DOHH2 (cell line): ENCODE measurements at regions not wholly inside any gene's neighbourhood (a gene's known extent, or its start where the extent isn't known, plus 50 kb on each side); places are given as distances from the start of the nearest gene placed in this dataset.

Experiments used
- EZH2phosphoT487 ChIP-seq: fragments of 200-600 bp; sonication (generic); IDR thresholded peaks from 2 replicates; pipeline ENCODE4 v1.6.1; 2017; ENCODE audit warnings: borderline replicate concordance, mild to moderate bottlenecking, antibody characterized with exemption, low read length, moderate library complexity, mixed read lengths
- TF ChIP-seq, protein P1 (sequence below): fragments of 200-600 bp; sonication (generic); IDR thresholded peaks from one replicate; pipeline ENCODE4 v1.5.1; 2014; ENCODE audit warnings: antibody characterized with exemption, mild to moderate bottlenecking, low read depth, low read length; ENCODE audit not compliant: poor library complexity, severe bottlenecking

DNA sequence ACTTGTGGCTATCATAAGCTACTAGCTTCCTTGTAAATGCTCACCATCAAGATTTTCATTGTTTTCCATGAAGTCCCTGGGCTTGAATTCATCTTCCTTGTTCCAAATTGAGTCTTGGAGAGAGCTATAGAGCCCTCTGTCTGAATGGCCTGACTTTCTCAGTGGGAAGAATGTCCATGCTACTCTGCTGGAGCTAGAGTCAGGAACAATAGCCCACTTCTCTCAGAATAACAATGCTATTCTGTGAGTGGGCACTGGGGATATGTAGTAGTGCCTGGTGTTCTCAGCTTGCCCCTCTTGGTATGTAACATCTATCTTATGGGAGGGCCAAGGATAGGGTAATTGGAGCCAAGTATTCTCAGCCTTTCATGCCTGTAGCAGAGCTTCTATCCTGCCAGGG, 127.6 kb upstream of the TRHDE start:
- TF ChIP-seq, protein P1, sequence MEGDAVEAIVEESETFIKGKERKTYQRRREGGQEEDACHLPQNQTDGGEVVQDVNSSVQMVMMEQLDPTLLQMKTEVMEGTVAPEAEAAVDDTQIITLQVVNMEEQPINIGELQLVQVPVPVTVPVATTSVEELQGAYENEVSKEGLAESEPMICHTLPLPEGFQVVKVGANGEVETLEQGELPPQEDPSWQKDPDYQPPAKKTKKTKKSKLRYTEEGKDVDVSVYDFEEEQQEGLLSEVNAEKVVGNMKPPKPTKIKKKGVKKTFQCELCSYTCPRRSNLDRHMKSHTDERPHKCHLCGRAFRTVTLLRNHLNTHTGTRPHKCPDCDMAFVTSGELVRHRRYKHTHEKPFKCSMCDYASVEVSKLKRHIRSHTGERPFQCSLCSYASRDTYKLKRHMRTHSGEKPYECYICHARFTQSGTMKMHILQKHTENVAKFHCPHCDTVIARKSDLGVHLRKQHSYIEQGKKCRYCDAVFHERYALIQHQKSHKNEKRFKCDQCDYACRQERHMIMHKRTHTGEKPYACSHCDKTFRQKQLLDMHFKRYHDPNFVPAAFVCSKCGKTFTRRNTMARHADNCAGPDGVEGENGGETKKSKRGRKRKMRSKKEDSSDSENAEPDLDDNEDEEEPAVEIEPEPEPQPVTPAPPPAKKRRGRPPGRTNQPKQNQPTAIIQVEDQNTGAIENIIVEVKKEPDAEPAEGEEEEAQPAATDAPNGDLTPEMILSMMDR = no peak
- no peak for TF ChIP-seq EZH2phosphoT487
